NB4 (cell line): ENCODE measurements at regions not wholly inside any gene's neighbourhood (a gene's known extent, or its start where the extent isn't known, plus 50 kb on each side); places are given as distances from the start of the nearest gene placed in this dataset.

Experiments
- POLR2A ChIP-seq: IDR thresholded peaks from 2 replicates; pipeline ENCODE4 v1.6.1; 2011; ENCODE audit warnings: mild to moderate bottlenecking; ENCODE audit not compliant: insufficient read length; ENCODE audit errors: extremely low read depth
- TF ChIP-seq, protein P1 (sequence below): IDR thresholded peaks from one replicate; pipeline ENCODE4 v1.5.1; 2012; ENCODE audit warnings: low read depth, low read length

DNA sequence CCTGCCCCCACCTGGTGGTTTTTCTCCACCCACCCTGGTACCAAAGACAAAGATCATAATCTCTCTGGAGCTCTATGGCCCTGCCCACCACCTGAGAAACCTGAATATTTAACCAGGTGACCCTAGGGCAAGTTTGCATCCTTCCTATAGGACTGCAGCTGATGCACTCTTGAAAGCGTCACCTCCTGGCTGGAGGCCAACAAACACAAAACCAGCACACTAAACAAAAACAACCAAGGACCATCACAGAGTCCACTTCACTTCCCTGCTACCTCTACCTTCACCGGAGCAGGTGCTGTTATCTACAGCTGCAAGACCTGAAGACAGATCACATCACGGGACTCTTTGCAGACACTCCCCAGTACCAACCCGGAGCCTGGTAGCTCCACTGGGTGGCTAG lies 296.7 kb upstream of the FGF13 start:
- TF ChIP-seq POLR2A = no peak
- TF ChIP-seq, protein P1, sequence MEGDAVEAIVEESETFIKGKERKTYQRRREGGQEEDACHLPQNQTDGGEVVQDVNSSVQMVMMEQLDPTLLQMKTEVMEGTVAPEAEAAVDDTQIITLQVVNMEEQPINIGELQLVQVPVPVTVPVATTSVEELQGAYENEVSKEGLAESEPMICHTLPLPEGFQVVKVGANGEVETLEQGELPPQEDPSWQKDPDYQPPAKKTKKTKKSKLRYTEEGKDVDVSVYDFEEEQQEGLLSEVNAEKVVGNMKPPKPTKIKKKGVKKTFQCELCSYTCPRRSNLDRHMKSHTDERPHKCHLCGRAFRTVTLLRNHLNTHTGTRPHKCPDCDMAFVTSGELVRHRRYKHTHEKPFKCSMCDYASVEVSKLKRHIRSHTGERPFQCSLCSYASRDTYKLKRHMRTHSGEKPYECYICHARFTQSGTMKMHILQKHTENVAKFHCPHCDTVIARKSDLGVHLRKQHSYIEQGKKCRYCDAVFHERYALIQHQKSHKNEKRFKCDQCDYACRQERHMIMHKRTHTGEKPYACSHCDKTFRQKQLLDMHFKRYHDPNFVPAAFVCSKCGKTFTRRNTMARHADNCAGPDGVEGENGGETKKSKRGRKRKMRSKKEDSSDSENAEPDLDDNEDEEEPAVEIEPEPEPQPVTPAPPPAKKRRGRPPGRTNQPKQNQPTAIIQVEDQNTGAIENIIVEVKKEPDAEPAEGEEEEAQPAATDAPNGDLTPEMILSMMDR = no peak
